CD4-positive, alpha-beta memory T cell (primary cell): ENCODE measurements at regions not wholly inside any gene's neighbourhood (a gene's known extent, or its start where the extent isn't known, plus 50 kb on each side); places are given as distances from the start of the nearest gene placed in this dataset.
"Not testable (repeated sequence)": the region's sequence is repeated elsewhere in the genome, so short reads cannot be mapped to it uniquely, and the experiment has no call there.

Experiments
- CTCF ChIA-PET: fragments of 350-600 bp; sonication (Branson Sonifier 250); formaldehyde crosslinking; loops from one replicate; lab custom pipeline; 2021; ENCODE audit warnings: inconsistent platforms; ENCODE audit not compliant: partially characterized antibody; lab: Charles Lee
- POLR2A ChIA-PET: fragments of 350-600 bp; sonication (Branson Sonifier 250); formaldehyde crosslinking; loops from one replicate; lab custom pipeline; 2021; ENCODE audit not compliant: partially characterized antibody; lab: Charles Lee
- DNase-seq, 5 donors: peaks; one replicate each; pipeline versions ENCODE4 v3.0.0 to v3.0.0-alpha.2; 2020 to 2022; ENCODE audit warnings: mixed read lengths in 1 of 5
- H3K27ac ChIP-seq: one replicate; pipeline ENCODE4 v1.7.0; 2013; ENCODE audit warnings: low read depth, low read length
- H3K27me3 ChIP-seq: 2 replicates; pipeline ENCODE4 v1.7.0; 2013; ENCODE audit warnings: mild to moderate bottlenecking, low read length, moderate library complexity; ENCODE audit not compliant: insufficient read depth
- H3K36me3 ChIP-seq: 2 replicates; pipeline ENCODE4 v1.7.0; 2013; ENCODE audit warnings: mild to moderate bottlenecking, low read length, moderate library complexity; ENCODE audit not compliant: insufficient read depth
- H3K4me1 ChIP-seq: 2 replicates; pipeline ENCODE4 v1.7.0; 2013; ENCODE audit warnings: mild to moderate bottlenecking, low read length, moderate library complexity; ENCODE audit not compliant: insufficient read depth
- H3K4me3 ChIP-seq, 2 donors: one replicate each; pipeline ENCODE4 v1.7.0; 2013; ENCODE audit warnings: low read length in 2 of 2, mild to moderate bottlenecking in 1 of 2
- H3K9me3 ChIP-seq, 2 donors: one replicate each; pipeline ENCODE4 v1.7.0; 2013; ENCODE audit warnings: low read length in 2 of 2, control low read depth in 1 of 2; ENCODE audit not compliant: control insufficient read depth in 1 of 2
- H3K27ac Mint-ChIP-seq, 7 donors: one replicate each; pipeline ENCODE4 v1.8.0; 2020 to 2021; ENCODE audit warnings: mixed read lengths in 7 of 7, mild to moderate bottlenecking in 6 of 7, inconsistent platforms in 3 of 7, moderate library complexity in 3 of 7
- H3K27me3 Mint-ChIP-seq, 2 donors: one replicate each; pipeline ENCODE4 v1.8.0; 2020 to 2021; ENCODE audit warnings: mixed read lengths in 2 of 2
- H3K36me3 Mint-ChIP-seq, 2 donors: one replicate each; pipeline ENCODE4 v1.8.0; 2020 to 2021; ENCODE audit warnings: mixed read lengths in 2 of 2, inconsistent platforms in 1 of 2, mild to moderate bottlenecking in 1 of 2
- H3K4me1 Mint-ChIP-seq, 4 donors: one replicate each; pipeline ENCODE4 v1.8.0; 2020 to 2021; ENCODE audit warnings: mixed read lengths in 4 of 4, mild to moderate bottlenecking in 1 of 4
- H3K4me3 Mint-ChIP-seq, 8 donors: one replicate each; pipeline ENCODE4 v1.8.0; 2020 to 2021; ENCODE audit warnings: mixed read lengths in 8 of 8, mild to moderate bottlenecking in 7 of 8, moderate library complexity in 6 of 8, inconsistent platforms in 3 of 8
- H3K9me3 Mint-ChIP-seq, 8 donors: one replicate each; pipeline ENCODE4 v1.8.0; 2020 to 2021; ENCODE audit warnings: mixed read lengths in 8 of 8, mild to moderate bottlenecking in 5 of 8, inconsistent platforms in 3 of 8, moderate library complexity in 1 of 8
- intact Hi-C: fragments of 100-400 bp; cut with micrococcal nuclease; formaldehyde crosslinking; loops from one replicate; pipeline ENCODE4 v1.15.1; 2023

- Mint-ChIP-seq H3K4me1 (no peaks in the 10 kb centered on the region), H3K4me3 (no peak overlapping the region), H3K9me3 (peaks cover 0 to 7% (median 0%) of the 10 kb centered on the region in 8 donors), H3K27me3 (peaks cover 0 to 8% of the 10 kb centered on the region in 2 donors), H3K36me3 (no peaks in the 10 kb centered on the region), H3K27ac (no peak overlapping the region)
- Histone ChIP-seq H3K27me3 (no peaks in the 10 kb centered on the region), H3K4me3 (no peak overlapping the region), H3K9me3 (no peaks in the 10 kb centered on the region), H3K27ac (no peak overlapping the region), H3K36me3 (no peaks in the 10 kb centered on the region), H3K4me1 (no peaks in the 10 kb centered on the region)
- intact Hi-C loops = no loop called here
- POLR2A ChIA-PET = no interaction called here
- no peak for DNase-seq
- CTCF ChIA-PET = no interaction called here
Measured at GRCh38 chr5:53263151-53263550, 153.6 kb upstream of the MOCS2 start.

GRCh38 chr5:53265043-53265442 lies 155.5 kb upstream of the MOCS2 start:
- Mint-ChIP-seq H3K27me3 (peaks cover 0 to 8% of the 10 kb centered on the region in 2 donors), H3K4me1 (no peaks in the 10 kb centered on the region), H3K4me3 (no peak overlapping the region), H3K27ac (no peak overlapping the region), H3K9me3 (peaks cover 0 to 7% (median 0%) of the 10 kb centered on the region in 8 donors), H3K36me3 (no peaks in the 10 kb centered on the region)
- intact Hi-C loops = no loop called here
- ChIA-PET POLR2A (no interaction called here), CTCF (no interaction called here)
- Histone ChIP-seq H3K4me3 (no peak overlapping the region), H3K36me3 (no peaks in the 10 kb centered on the region), H3K9me3 (no peaks in the 10 kb centered on the region), H3K4me1 (no peaks in the 10 kb centered on the region), H3K27ac (no peak overlapping the region), H3K27me3 (no peaks in the 10 kb centered on the region)
- DNase-seq = no peak

- CTCF ChIA-PET, H3K27ac Mint-ChIP-seq, H3K4me3 Mint-ChIP-seq, H3K4me3 ChIP-seq, H3K9me3 ChIP-seq, DNase-seq, H3K27ac ChIP-seq, H3K36me3 ChIP-seq, intact Hi-C loops, H3K4me1 ChIP-seq, H3K4me1 Mint-ChIP-seq, H3K27me3 ChIP-seq, H3K27me3 Mint-ChIP-seq, H3K36me3 Mint-ChIP-seq, POLR2A ChIA-PET: not testable (repeated sequence)
- peaks cover 0 to 13% (median 0%) of the 10 kb centered on the region in 8 donors for H3K9me3 Mint-ChIP-seq
Measured at GRCh38 chr5:53268241-53268640, 158.7 kb upstream of the MOCS2 start.

GRCh38 chr5:53275666-53276065 lies 166.1 kb upstream of the MOCS2 start:
- Histone ChIP-seq H3K27ac (no peak overlapping the region), H3K9me3 (no peaks in the 10 kb centered on the region), H3K4me3 (no peak overlapping the region), H3K27me3 (no peaks in the 10 kb centered on the region), H3K36me3 (no peaks in the 10 kb centered on the region), H3K4me1 (no peaks in the 10 kb centered on the region)
- Mint-ChIP-seq H3K27me3 (no peaks in the 10 kb centered on the region), H3K9me3 (peaks cover 0 to 6% (median 0%) of the 10 kb centered on the region in 8 donors), H3K4me1 (no peaks in the 10 kb centered on the region), H3K36me3 (no peaks in the 10 kb centered on the region), H3K4me3 (no peak overlapping the region), H3K27ac (no peak overlapping the region)
- ChIA-PET POLR2A (no interaction called here), CTCF (no interaction called here)
- intact Hi-C loops = no loop called here
- DNase-seq = no peak

- intact Hi-C loops = no loop called here
- no peak overlapping the region for H3K4me3 Mint-ChIP-seq
- no peaks in the 10 kb centered on the region for H3K36me3 Mint-ChIP-seq
- Histone ChIP-seq H3K27me3 (no peaks in the 10 kb centered on the region), H3K9me3 (no peaks in the 10 kb centered on the region), H3K27ac (no peak overlapping the region), H3K4me1 (no peaks in the 10 kb centered on the region), H3K36me3 (no peaks in the 10 kb centered on the region), H3K4me3 (no peak overlapping the region)
- CTCF ChIA-PET = no interaction called here
- POLR2A ChIA-PET = no interaction called here
- H3K27me3 Mint-ChIP-seq = no peaks in the 10 kb centered on the region
- peaks cover 0 to 10% (median under 1%) of the 10 kb centered on the region in 8 donors for H3K9me3 Mint-ChIP-seq
- DNase-seq = no peak
- no peaks in the 10 kb centered on the region for H3K4me1 Mint-ChIP-seq
- H3K27ac Mint-ChIP-seq = no peak overlapping the region
Measured at GRCh38 chr5:53276825-53277224, 167.3 kb upstream of the MOCS2 start.

- no peaks in the 10 kb centered on the region for H3K36me3 Mint-ChIP-seq
- Histone ChIP-seq H3K27me3 (no peaks in the 10 kb centered on the region), H3K9me3 (no peaks in the 10 kb centered on the region), H3K36me3 (no peaks in the 10 kb centered on the region), H3K4me1 (no peaks in the 10 kb centered on the region), H3K27ac (no peak overlapping the region), H3K4me3 (no peak overlapping the region)
- DNase-seq = no peak
- H3K27me3 Mint-ChIP-seq = no peaks in the 10 kb centered on the region
- POLR2A ChIA-PET = no interaction called here
- intact Hi-C loops = no loop called here
- peaks cover 0 to 7% (median 2%) of the 10 kb centered on the region in 8 donors for H3K9me3 Mint-ChIP-seq
- H3K4me3 Mint-ChIP-seq = no peak overlapping the region
- CTCF ChIA-PET = no interaction called here
- no peak overlapping the region for H3K27ac Mint-ChIP-seq
- no peaks in the 10 kb centered on the region for H3K4me1 Mint-ChIP-seq
Measured at GRCh38 chr5:53277491-53277890, 167.9 kb upstream of the MOCS2 start.

GRCh38 chr5:53287573-53287972 lies 178.0 kb upstream of the MOCS2 start:
- Histone ChIP-seq H3K4me1 (no peaks in the 10 kb centered on the region), H3K27ac (no peak overlapping the region), H3K36me3 (no peaks in the 10 kb centered on the region), H3K27me3 (no peaks in the 10 kb centered on the region), H3K9me3 (no peaks in the 10 kb centered on the region), H3K4me3 (no peak overlapping the region)
- CTCF ChIA-PET = interaction anchor here (0.7 kb wide), 1 partner anchor 18 kb away, joined by 4 read pairs; no protein-coding TSS in a partner anchor
- H3K27ac Mint-ChIP-seq = no peak overlapping the region
- H3K4me3 Mint-ChIP-seq = no peak overlapping the region
- intact Hi-C loops = no loop called here
- H3K36me3 Mint-ChIP-seq = peaks cover 0 to 2% of the 10 kb centered on the region in 2 donors
- H3K9me3 Mint-ChIP-seq = peaks cover 6 to 39% (median 27%) of the 10 kb centered on the region in 8 donors
- peaks cover 0 to 5% of the 10 kb centered on the region in 2 donors for H3K27me3 Mint-ChIP-seq
- H3K4me1 Mint-ChIP-seq = no peaks in the 10 kb centered on the region
- POLR2A ChIA-PET = no interaction called here
- DNase-seq = no peak

GRCh38 chr5:53288511-53288910 lies 179.0 kb upstream of the MOCS2 start:
- Mint-ChIP-seq H3K9me3 (peaks cover 6 to 37% (median 27%) of the 10 kb centered on the region in 8 donors), H3K4me3 (no peak overlapping the region), H3K27ac (no peak overlapping the region), H3K27me3 (peaks cover 0 to 5% of the 10 kb centered on the region in 2 donors), H3K36me3 (peaks cover 0 to 2% of the 10 kb centered on the region in 2 donors), H3K4me1 (no peaks in the 10 kb centered on the region)
- Histone ChIP-seq H3K36me3 (no peaks in the 10 kb centered on the region), H3K4me3 (no peak overlapping the region), H3K27me3 (no peaks in the 10 kb centered on the region), H3K4me1 (no peaks in the 10 kb centered on the region), H3K27ac (no peak overlapping the region), H3K9me3 (no peaks in the 10 kb centered on the region)
- POLR2A ChIA-PET = no interaction called here
- CTCF ChIA-PET = no interaction called here
- intact Hi-C loops = no loop called here
- DNase-seq = no peak
